Liver (tissue), 3 donors: ENCODE measurements at regions not wholly inside any gene's neighbourhood (a gene's known extent, or its start where the extent isn't known, plus 50 kb on each side); places are given as distances from the start of the nearest gene placed in this dataset.

Source experiments
- CTCF ChIP-seq: fragments of 150-350 bp; IDR thresholded peaks from 2 replicates; pipeline ENCODE4 v1.5.1; 2017; ENCODE audit warnings: improper control_type of control experiment, low read depth, low read length; ENCODE audit not compliant: missing input control
- RXRA ChIP-seq, 2 donors: IDR thresholded peaks; 2 replicates each; pipeline ENCODE4 v1.6.1; 2017 to 2018; ENCODE audit warnings: antibody characterized with exemption in 2 of 2, mild to moderate bottlenecking in 1 of 2
- TF ChIP-seq, protein P1 (sequence below): IDR thresholded peaks from 2 replicates; pipeline ENCODE4 v1.6.1; 2016; ENCODE audit warnings: antibody characterized with exemption, mild to moderate bottlenecking
- donor health status: healthy.
- donor health status: healthy.

GRCh38 chr2:122610948-122611609 lies 855.6 kb downstream of the TSN start:
- peak in 1 of 2 donors; percentile 65 for TF ChIP-seq RXRA (IDR thresholded peaks at IDR 0.05)
- TF ChIP-seq CTCF = no peak
- TF ChIP-seq, protein P1, sequence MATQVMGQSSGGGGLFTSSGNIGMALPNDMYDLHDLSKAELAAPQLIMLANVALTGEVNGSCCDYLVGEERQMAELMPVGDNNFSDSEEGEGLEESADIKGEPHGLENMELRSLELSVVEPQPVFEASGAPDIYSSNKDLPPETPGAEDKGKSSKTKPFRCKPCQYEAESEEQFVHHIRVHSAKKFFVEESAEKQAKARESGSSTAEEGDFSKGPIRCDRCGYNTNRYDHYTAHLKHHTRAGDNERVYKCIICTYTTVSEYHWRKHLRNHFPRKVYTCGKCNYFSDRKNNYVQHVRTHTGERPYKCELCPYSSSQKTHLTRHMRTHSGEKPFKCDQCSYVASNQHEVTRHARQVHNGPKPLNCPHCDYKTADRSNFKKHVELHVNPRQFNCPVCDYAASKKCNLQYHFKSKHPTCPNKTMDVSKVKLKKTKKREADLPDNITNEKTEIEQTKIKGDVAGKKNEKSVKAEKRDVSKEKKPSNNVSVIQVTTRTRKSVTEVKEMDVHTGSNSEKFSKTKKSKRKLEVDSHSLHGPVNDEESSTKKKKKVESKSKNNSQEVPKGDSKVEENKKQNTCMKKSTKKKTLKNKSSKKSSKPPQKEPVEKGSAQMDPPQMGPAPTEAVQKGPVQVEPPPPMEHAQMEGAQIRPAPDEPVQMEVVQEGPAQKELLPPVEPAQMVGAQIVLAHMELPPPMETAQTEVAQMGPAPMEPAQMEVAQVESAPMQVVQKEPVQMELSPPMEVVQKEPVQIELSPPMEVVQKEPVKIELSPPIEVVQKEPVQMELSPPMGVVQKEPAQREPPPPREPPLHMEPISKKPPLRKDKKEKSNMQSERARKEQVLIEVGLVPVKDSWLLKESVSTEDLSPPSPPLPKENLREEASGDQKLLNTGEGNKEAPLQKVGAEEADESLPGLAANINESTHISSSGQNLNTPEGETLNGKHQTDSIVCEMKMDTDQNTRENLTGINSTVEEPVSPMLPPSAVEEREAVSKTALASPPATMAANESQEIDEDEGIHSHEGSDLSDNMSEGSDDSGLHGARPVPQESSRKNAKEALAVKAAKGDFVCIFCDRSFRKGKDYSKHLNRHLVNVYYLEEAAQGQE = no peak
